ENCODE measurements at regions not wholly inside any gene's neighbourhood (a gene's known extent, or its start where the extent isn't known, plus 50 kb on each side); places are given as distances from the start of the nearest gene placed in this dataset.

GRCh38 chr2:144239726-144240125 lies 280.2 kb downstream of the ZEB2 start:
- Histone ChIP-seq H3K4me3 (ENCODE audit: low read depth, low read length) (no peak overlapping the region), H3K36me3 (ENCODE audit: control insufficient read depth, insufficient read depth, low read length) (no peaks in the 10 kb centered on the region), H3K27me3 (ENCODE audit: control insufficient read depth, insufficient read depth, low read length) (no peaks in the 10 kb centered on the region)
- no peak for TF ChIP-seq CTCF (IDR thresholded peaks at IDR 0.05; ENCODE audit: insufficient read depth, low read depth, low read length)
- no peak for DNase-seq (ENCODE audit: low read depth)
- ChIA-PET CTCF (interaction anchor here (1.0 kb wide), 1 partner anchor 18 kb away, joined by 4 read pairs; no protein-coding TSS in a partner anchor), POLR2A (no interaction called here)

- DNase-seq (ENCODE audit: low read depth), result no peak
- H3K36me3 ChIP-seq (ENCODE audit: control insufficient read depth, insufficient read depth, low read length), result no peaks in the 10 kb centered on the region
- TF ChIP-seq CTCF (IDR thresholded peaks at IDR 0.05; ENCODE audit: insufficient read depth, low read depth, low read length), result no peak
- H3K27me3 ChIP-seq (ENCODE audit: control insufficient read depth, insufficient read depth, low read length), result no peaks in the 10 kb centered on the region
- no peak overlapping the region for H3K4me3 ChIP-seq (ENCODE audit: low read depth, low read length)
- ChIA-PET POLR2A (no interaction called here), CTCF (interaction anchor here (1.0 kb wide), 1 partner anchor 18 kb away, joined by 4 read pairs; no protein-coding TSS in a partner anchor)
Measured at GRCh38 chr2:144239306-144239705, 280.6 kb downstream of the ZEB2 start.

- CTCF ChIA-PET, result interaction anchor here (0.8 kb wide), 1 partner anchor 14 kb away, joined by 3 read pairs; no protein-coding TSS in a partner anchor
Measured at GRCh38 chr2:144237830-144238627, 281.9 kb downstream of the ZEB2 start.

GRCh38 chr2:144237108-144237507 lies 282.8 kb downstream of the ZEB2 start:
- DNase-seq (ENCODE audit: low read depth), result no peak
- POLR2A ChIA-PET, result no interaction called here
- no peaks in the 10 kb centered on the region for H3K36me3 ChIP-seq (ENCODE audit: control insufficient read depth, insufficient read depth, low read length)
- no peak overlapping the region for H3K4me3 ChIP-seq (ENCODE audit: low read depth, low read length)
- no peak for TF ChIP-seq CTCF (IDR thresholded peaks at IDR 0.05; ENCODE audit: insufficient read depth, low read depth, low read length)
- H3K27me3 ChIP-seq (ENCODE audit: control insufficient read depth, insufficient read depth, low read length), result no peaks in the 10 kb centered on the region
- CTCF ChIA-PET, result interaction anchor here (0.6 kb wide), 1 partner anchor 301 kb away, joined by 3 read pairs; no protein-coding TSS in a partner anchor

More at GRCh38 chr2:144237830-144238627, 281.9 kb downstream of the ZEB2 start:
- POLR2A ChIA-PET, result no interaction called here
- DNase-seq (ENCODE audit: low read depth), result no peak
- H3K36me3 ChIP-seq (ENCODE audit: control insufficient read depth, insufficient read depth, low read length), result no peaks in the 10 kb centered on the region
- H3K4me3 ChIP-seq (ENCODE audit: low read depth, low read length), result no peak overlapping the region
- no peak for TF ChIP-seq CTCF (IDR thresholded peaks at IDR 0.05; ENCODE audit: insufficient read depth, low read depth, low read length)
- no peaks in the 10 kb centered on the region for H3K27me3 ChIP-seq (ENCODE audit: control insufficient read depth, insufficient read depth, low read length)

GRCh38 chr2:144235050-144235449 lies 284.9 kb downstream of the ZEB2 start:
- Histone ChIP-seq H3K36me3 (ENCODE audit: control insufficient read depth, insufficient read depth, low read length) (no peaks in the 10 kb centered on the region), H3K4me3 (ENCODE audit: low read depth, low read length) (no peak overlapping the region), H3K27me3 (ENCODE audit: control insufficient read depth, insufficient read depth, low read length) (no peaks in the 10 kb centered on the region)
- no peak for TF ChIP-seq CTCF (IDR thresholded peaks at IDR 0.05; ENCODE audit: insufficient read depth, low read depth, low read length)
- ChIA-PET CTCF (interaction anchor here (1.0 kb wide), 1 partner anchor 56 kb away, joined by 3 read pairs; no protein-coding TSS in a partner anchor), POLR2A (no interaction called here)
- DNase-seq (ENCODE audit: low read depth), result no peak
